Loucy (cell line): ENCODE measurements at regions not wholly inside any gene's neighbourhood (a gene's known extent, or its start where the extent isn't known, plus 50 kb on each side); places are given as distances from the start of the nearest gene placed in this dataset.

Source experiments
- H2AFZ ChIP-seq: fragments of 200-600 bp; sonication (generic); 2 replicates; pipeline ENCODE4 v1.6.0; 2016; ENCODE audit warnings: antibody characterized with exemption, mild to moderate bottlenecking, low read length, moderate library complexity
- H3F3A ChIP-seq: fragments of 200-600 bp; 2 replicates; pipeline ENCODE4 v1.6.0; 2016; ENCODE audit warnings: antibody characterized with exemption, low read depth, mild to moderate bottlenecking
- H3K27me3 ChIP-seq: fragments of 200-600 bp; sonication (generic); 2 replicates; pipeline ENCODE4 v1.6.1; 2014; ENCODE audit warnings: low read length, mild to moderate bottlenecking; ENCODE audit not compliant: insufficient read depth, poor library complexity, severe bottlenecking
- H3K36me3 ChIP-seq: fragments of 200-600 bp; sonication (generic); 2 replicates; pipeline ENCODE4 v1.6.1; 2016; ENCODE audit warnings: low read length; ENCODE audit not compliant: insufficient read depth
- H3K4me1 ChIP-seq: fragments of 200-600 bp; sonication (generic); 2 replicates; pipeline ENCODE4 v1.5.1; 2014; ENCODE audit warnings: low read length, mild to moderate bottlenecking; ENCODE audit not compliant: insufficient read depth, poor library complexity, severe bottlenecking
- H3K4me2 ChIP-seq: fragments of 200-600 bp; sonication (generic); 2 replicates; pipeline ENCODE4 v1.6.0; 2014; ENCODE audit warnings: antibody characterized with exemption, low read length, low read depth, mild to moderate bottlenecking; ENCODE audit not compliant: poor library complexity, severe bottlenecking
- H3K4me3 ChIP-seq: fragments of 200-600 bp; sonication (generic); 2 replicates; pipeline ENCODE4 v1.5.1; 2014; ENCODE audit warnings: low read length, mild to moderate bottlenecking, mixed read lengths; ENCODE audit not compliant: poor library complexity, severe bottlenecking
- H3K79me2 ChIP-seq: fragments of 200-600 bp; sonication (generic); 2 replicates; pipeline ENCODE4 v1.6.1; 2014; ENCODE audit warnings: low read length; ENCODE audit not compliant: insufficient read depth
- H3K9ac ChIP-seq: fragments of 200-600 bp; sonication (generic); 2 replicates; pipeline ENCODE4 v1.6.0; 2014; ENCODE audit warnings: mild to moderate bottlenecking, low read depth, low read length, moderate library complexity; ENCODE audit not compliant: poor library complexity, severe bottlenecking
- H3K9me2 ChIP-seq: fragments of 200-600 bp; sonication (generic); replicated peaks from 2 replicates; pipeline ENCODE4 v1.6.1; 2016; ENCODE audit warnings: low read depth, low read length, mixed read lengths
- H3K9me3 ChIP-seq: fragments of 200-600 bp; sonication (generic); 2 replicates; pipeline ENCODE4 v1.6.1; 2014; ENCODE audit warnings: mild to moderate bottlenecking, antibody characterized with exemption, low read length, low read depth; ENCODE audit not compliant: insufficient read depth
- H4K20me1 ChIP-seq: fragments of 200-600 bp; sonication (generic); 2 replicates; pipeline ENCODE4 v1.6.0; 2014; ENCODE audit warnings: antibody characterized with exemption, low read length, mild to moderate bottlenecking; ENCODE audit not compliant: insufficient read depth, poor library complexity, severe bottlenecking
- CTCF ChIP-seq: fragments of 200-600 bp; sonication (generic); conservative IDR thresholded peaks from 2 replicates; pipeline ENCODE4 v1.5.1; 2014; ENCODE audit warnings: mild to moderate bottlenecking, antibody characterized with exemption, low read length
- EZH2phosphoT487 ChIP-seq: fragments of 200-600 bp; IDR thresholded peaks from 2 replicates; pipeline ENCODE4 v1.6.1; 2018; ENCODE audit warnings: antibody characterized with exemption, mild to moderate bottlenecking, moderate library complexity, borderline replicate concordance

GRCh38 chr3:25103391-25103790 lies 324.7 kb upstream of the RARB start:
- H2AFZ ChIP-seq = no peak overlapping the region
- no peaks in the 10 kb centered on the region for H3K79me2 ChIP-seq
- H3K27me3 ChIP-seq = no peaks in the 10 kb centered on the region
- no peaks in the 10 kb centered on the region for H3K36me3 ChIP-seq
- H3K4me1 ChIP-seq = no peaks in the 10 kb centered on the region
- no peak for TF ChIP-seq EZH2phosphoT487
- TF ChIP-seq CTCF = no peak
- H3K4me3 ChIP-seq = no peak overlapping the region
- H4K20me1 ChIP-seq = no peaks in the 10 kb centered on the region
- H3K9ac ChIP-seq = no peak overlapping the region
- no peaks in the 10 kb centered on the region for H3F3A ChIP-seq
- no peak overlapping the region for H3K4me2 ChIP-seq
- H3K9me2 ChIP-seq = no peaks in the 10 kb centered on the region; the same call in 1 of the 2 replicates
- no peaks in the 10 kb centered on the region for H3K9me3 ChIP-seq

GRCh38 chr3:25107918-25108617 lies 320.0 kb upstream of the RARB start:
- no peaks in the 10 kb centered on the region for H3K79me2 ChIP-seq
- H3K27me3 ChIP-seq = no peaks in the 10 kb centered on the region
- H3K4me3 ChIP-seq = no peak overlapping the region
- H3K9ac ChIP-seq = no peak overlapping the region
- no peaks in the 10 kb centered on the region for H3K9me3 ChIP-seq
- H3K9me2 ChIP-seq = no peaks in the 10 kb centered on the region
- no peak overlapping the region for H2AFZ ChIP-seq
- no peaks in the 10 kb centered on the region for H3K4me1 ChIP-seq
- no peak for TF ChIP-seq EZH2phosphoT487
- TF ChIP-seq CTCF = no peak
- no peaks in the 10 kb centered on the region for H4K20me1 ChIP-seq
- H3K36me3 ChIP-seq = no peaks in the 10 kb centered on the region
- H3F3A ChIP-seq = no peaks in the 10 kb centered on the region
- no peak overlapping the region for H3K4me2 ChIP-seq

- no peak overlapping the region for H3K9ac ChIP-seq
- no peaks in the 10 kb centered on the region for H3K27me3 ChIP-seq
- no peaks in the 10 kb centered on the region for H3K36me3 ChIP-seq
- H3K4me1 ChIP-seq = no peaks in the 10 kb centered on the region
- H3K9me2 ChIP-seq = no peaks in the 10 kb centered on the region
- H3K9me3 ChIP-seq = no peaks in the 10 kb centered on the region
- TF ChIP-seq CTCF (no peak), EZH2phosphoT487 (no peak)
- H3K4me2 ChIP-seq = no peak overlapping the region
- H2AFZ ChIP-seq = no peak overlapping the region
- H4K20me1 ChIP-seq = no peaks in the 10 kb centered on the region
- no peaks in the 10 kb centered on the region for H3F3A ChIP-seq
- H3K4me3 ChIP-seq = no peak overlapping the region
- no peaks in the 10 kb centered on the region for H3K79me2 ChIP-seq
These were observed 317.4 kb upstream of the RARB start for GRCh38 chr3:25110642-25111041.
